Thoracic aorta (tissue), 2 donors: ENCODE measurements at regions not wholly inside any gene's neighbourhood (a gene's known extent, or its start where the extent isn't known, plus 50 kb on each side); places are given as distances from the start of the nearest gene placed in this dataset.

ENCODE experiments used
- ATAC-seq: fragments of 150-250 bp; one replicate; pipeline ENCODE4 v1.8.0; 2017; ENCODE audit warnings: low read depth; ENCODE audit not compliant: insufficient number of reproducible peaks, low FRiP score
- DNase-seq: peaks from one replicate; pipeline ENCODE4 v3.0.0-alpha.2; 2020; ENCODE audit warnings: low spot score
- H3K27ac ChIP-seq, 2 donors: fragments of 200-600 bp; sonication (generic); 1 replicate in 1 of 2; 2 replicates in 1 of 2; pipeline ENCODE4 v1.5.1; 2016; ENCODE audit warnings: mild to moderate bottlenecking in 2 of 2, moderate library complexity in 2 of 2
- H3K27me3 ChIP-seq: fragments of 200-600 bp; sonication (generic); replicated peaks from 2 replicates; pipeline ENCODE4 v1.6.0; 2016; ENCODE audit warnings: mild to moderate bottlenecking; ENCODE audit not compliant: insufficient read depth
- H3K36me3 ChIP-seq: fragments of 200-600 bp; sonication (generic); one replicate; pipeline ENCODE4 v1.5.1; 2016
- H3K4me1 ChIP-seq, 2 donors: fragments of 200-600 bp; sonication (generic); 1 replicate in 1 of 2; 2 replicates in 1 of 2; pipeline versions ENCODE4 v1.5.1 to v1.6.0; 2016; ENCODE audit warnings: low read depth in 2 of 2, mild to moderate bottlenecking in 1 of 2; ENCODE audit not compliant: control insufficient read depth in 1 of 2
- H3K4me3 ChIP-seq: fragments of 200-600 bp; sonication (generic); 2 replicates; pipeline ENCODE4 v1.5.1; 2016; ENCODE audit warnings: mild to moderate bottlenecking
- H3K9me3 ChIP-seq: fragments of 200-600 bp; sonication (generic); 2 replicates; pipeline ENCODE4 v1.5.1; 2016
- CTCF ChIP-seq: fragments of 200-600 bp; sonication (generic); IDR thresholded peaks from one replicate; pipeline ENCODE4 v1.5.1; 2019; ENCODE audit warnings: antibody characterized with exemption

- no peak for ATAC-seq
- no peaks in the 10 kb centered on the region for H3K9me3 ChIP-seq
- no peak for DNase-seq
- H3K4me1 ChIP-seq, result no peaks in the 10 kb centered on the region
- H3K27me3 ChIP-seq, result no peaks in the 10 kb centered on the region
- no peaks in the 10 kb centered on the region for H3K36me3 ChIP-seq
- H3K4me3 ChIP-seq, result no peak overlapping the region
- no peak overlapping the region for H3K27ac ChIP-seq
- no peak for TF ChIP-seq CTCF
These were observed 1207.2 kb upstream of the CITED2 start for GRCh38 chr6:140581601-140582000.

GRCh38 chr6:140579918-140580317 lies 1205.5 kb upstream of the CITED2 start:
- no peak overlapping the region for H3K27ac ChIP-seq
- no peak for ATAC-seq
- H3K36me3 ChIP-seq, result no peaks in the 10 kb centered on the region
- DNase-seq, result no peak
- no peak for TF ChIP-seq CTCF
- no peaks in the 10 kb centered on the region for H3K4me1 ChIP-seq
- no peaks in the 10 kb centered on the region for H3K27me3 ChIP-seq
- H3K4me3 ChIP-seq, result no peak overlapping the region
- H3K9me3 ChIP-seq, result no peaks in the 10 kb centered on the region

GRCh38 chr6:140576004-140576555 lies 1201.6 kb upstream of the CITED2 start:
- H3K4me1 ChIP-seq, result peaks cover 4 to 16% of the 10 kb centered on the region in 2 donors
- H3K27ac ChIP-seq, result no peak overlapping the region
- ATAC-seq, result no peak
- no peaks in the 10 kb centered on the region for H3K27me3 ChIP-seq
- no peak for DNase-seq
- no peak for TF ChIP-seq CTCF
- no peaks in the 10 kb centered on the region for H3K36me3 ChIP-seq
- no peaks in the 10 kb centered on the region for H3K9me3 ChIP-seq
- no peak overlapping the region for H3K4me3 ChIP-seq

GRCh38 chr6:140572867-140573266 lies 1198.4 kb upstream of the CITED2 start:
- ATAC-seq (no peak), DNase-seq (no peak)
- TF ChIP-seq CTCF, result no peak
- Histone ChIP-seq H3K27me3 (no peaks in the 10 kb centered on the region), H3K27ac (peak overlapping the region; percentile 51 to 58), H3K36me3 (no peaks in the 10 kb centered on the region), H3K4me3 (no peak overlapping the region), H3K4me1 (peaks cover 4 to 16% of the 10 kb centered on the region in 2 donors), H3K9me3 (no peaks in the 10 kb centered on the region)

GRCh38 chr6:140572129-140572528 lies 1197.7 kb upstream of the CITED2 start:
- no peak for TF ChIP-seq CTCF
- Histone ChIP-seq H3K4me3 (no peak overlapping the region), H3K27ac (peak overlapping the region; percentile 51 to 58), H3K4me1 (peaks cover 4 to 22% of the 10 kb centered on the region in 2 donors), H3K36me3 (no peaks in the 10 kb centered on the region), H3K27me3 (no peaks in the 10 kb centered on the region), H3K9me3 (no peaks in the 10 kb centered on the region)
- DNase-seq (no peak), ATAC-seq (peak; percentile 87)
